HepG2 (cell line): ENCODE measurements at regions not wholly inside any gene's neighbourhood (a gene's known extent, or its start where the extent isn't known, plus 50 kb on each side); places are given as distances from the start of the nearest gene placed in this dataset.

Experiments used
- ATAC-seq: fragments of 200-7000 bp; cut with Tn5 transposase; 3 replicates; pipeline ENCODE4 v1.9.1; 2020; ENCODE audit warnings: mild to moderate bottlenecking, moderate library complexity
- BruUV-seq: library from RNA; stranded (reverse); fragments of 400-500 nt; replicated peaks from 2 replicates; lab custom pipeline; 2021; lab: Mats Ljungman, UMichigan
- CTCF ChIA-PET: fragments of 300-600 bp; formaldehyde crosslinking; extraction: SDS; loops from one replicate; lab custom pipeline; 2021; ENCODE audit warnings: low total read pairs, inconsistent platforms, low intra/inter-chr PET ratio; lab: Yijun Ruan, JAX
- POLR2A ChIA-PET: fragments of 350-600 bp; sonication (Branson Sonifier 250); formaldehyde crosslinking; loops from one replicate; lab custom pipeline; 2020; ENCODE audit warnings: antibody characterized with exemption, inconsistent platforms; lab: Yijun Ruan, JAX
- DNase-seq: peaks from one replicate; pipeline ENCODE4 v3.0.0-alpha.2; 2015; ENCODE audit warnings: low spot score
- FAIRE-seq: peaks from 3 replicates; lab custom pipeline; 2011; peaks lifted over from hg19 to GRCh38; lab: Jason Lieb, UNC
- H2AFZ ChIP-seq: one replicate; pipeline ENCODE4 v1.6.1; 2011; ENCODE audit warnings: low read length, inconsistent platforms
- H3K27ac ChIP-seq: fragments of 300-600 bp; 3 replicates; pipeline ENCODE4 v1.8.0; 2011; ENCODE audit warnings: mixed run types, mild to moderate bottlenecking, mixed read lengths, low read length, inconsistent platforms; ENCODE audit not compliant: insufficient read depth; ENCODE audit errors: extremely low read length
- H3K27me3 ChIP-seq, 2 experiments: fragments of 200-600 bp in 1 of 2; 2 replicates in 1 of 2; 3 replicates in 1 of 2; pipeline versions ENCODE4 v1.6.0 to v1.8.0; 2011; ENCODE audit warnings: low read length in 2 of 2, mild to moderate bottlenecking in 2 of 2, moderate library complexity in 2 of 2, inconsistent platforms in 1 of 2; ENCODE audit not compliant: insufficient read depth in 2 of 2, control insufficient read depth in 1 of 2
- H3K36me3 ChIP-seq, 2 experiments: fragments of 200-600 bp in 1 of 2; replicated peaks in 1 of 2; 2 replicates in 1 of 2; 3 replicates in 1 of 2; pipeline versions ENCODE4 v1.5.1 to v1.8.0; 2011; ENCODE audit warnings: low read length in 2 of 2, inconsistent platforms in 1 of 2; ENCODE audit not compliant: insufficient read depth in 2 of 2, control insufficient read depth in 1 of 2
- H3K4me1 ChIP-seq: 2 replicates; pipeline ENCODE4 v1.5.1; 2012; ENCODE audit warnings: low read length, inconsistent platforms; ENCODE audit not compliant: insufficient read depth
- H3K4me2 ChIP-seq: 2 replicates; pipeline ENCODE4 v1.6.0; 2011; ENCODE audit warnings: low read depth, low read length, inconsistent platforms
- H3K4me3 ChIP-seq, 3 experiments: fragments of 200-600 bp in 1 of 3; sonication (generic), shearing (Covaris generic) in 1 of 3; replicated peaks in 1 of 3; 2 replicates each; pipeline ENCODE4 v1.5.1; 2011 to 2016; ENCODE audit warnings: low read length in 3 of 3, inconsistent platforms in 2 of 3, low read depth in 2 of 3, mild to moderate bottlenecking in 2 of 3, control low read depth in 1 of 3, mixed read lengths in 1 of 3; ENCODE audit not compliant: insufficient read depth in 1 of 3
- H3K79me2 ChIP-seq: one replicate; pipeline ENCODE4 v1.6.1; 2011; ENCODE audit warnings: low read length, inconsistent platforms; ENCODE audit not compliant: insufficient read depth
- H3K9ac ChIP-seq: 2 replicates; pipeline ENCODE4 v1.6.0; 2011; ENCODE audit warnings: mild to moderate bottlenecking, low read depth, low read length, inconsistent platforms; ENCODE audit not compliant: insufficient read depth
- H3K9me3 ChIP-seq: 2 replicates; pipeline ENCODE4 v1.5.1; 2012; ENCODE audit warnings: mild to moderate bottlenecking, low read length
- H4K20me1 ChIP-seq: 2 replicates; pipeline ENCODE4 v1.6.0; 2011; ENCODE audit warnings: inconsistent platforms, mild to moderate bottlenecking, low read length, moderate library complexity; ENCODE audit not compliant: insufficient read depth
- ATM ChIP-seq: fragments of 450-650 bp; IDR thresholded peaks from 2 replicates; pipeline ENCODE4 v1.7.1; 2017; ENCODE audit warnings: mild to moderate bottlenecking, borderline replicate concordance
- ISL2 ChIP-seq: sonication (generic); formaldehyde crosslinking; IDR thresholded peaks from 2 replicates; pipeline ENCODE4 v1.5.0; 2020; ENCODE audit warnings: missing genetic modification reagents
- JUND ChIP-seq: sonication (generic); formaldehyde crosslinking; IDR thresholded peaks from 2 replicates; pipeline ENCODE4 v1.8.0; 2022; ENCODE audit warnings: mild to moderate bottlenecking, missing genetic modification reagents
- KDM2A ChIP-seq: sonication (generic); formaldehyde crosslinking; IDR thresholded peaks from 2 replicates; pipeline ENCODE4 v1.4.0; 2020; ENCODE audit warnings: low read depth, missing genetic modification reagents, borderline replicate concordance
- KLF9 ChIP-seq: IDR thresholded peaks from 2 replicates; pipeline ENCODE4 v1.6.1; 2016; ENCODE audit warnings: low read depth
- NCOA2 ChIP-seq: sonication (generic); formaldehyde crosslinking; IDR thresholded peaks from 2 replicates; pipeline ENCODE4 v1.8.0; 2022; ENCODE audit warnings: inconsistent platforms
- SRSF1 ChIP-seq: fragments of 200-400 bp; formaldehyde crosslinking; optimal IDR thresholded peaks from 2 replicates; pipeline ENCODE3; 2017; ENCODE audit warnings: mild to moderate bottlenecking, low read depth, low read length, moderate library complexity
- ZBTB38 ChIP-seq: sonication (generic); formaldehyde crosslinking; IDR thresholded peaks from 2 replicates; pipeline ENCODE4 v1.5.1; 2020; ENCODE audit warnings: mild to moderate bottlenecking, missing genetic modification reagents
- ZFP36 ChIP-seq: fragments of 150-350 bp; IDR thresholded peaks from 2 replicates; pipeline ENCODE4 v1.6.1; 2018; ENCODE audit warnings: borderline replicate concordance, low read length, low read depth; ENCODE audit not compliant: partially characterized antibody
- ZFY ChIP-seq: sonication (generic); formaldehyde crosslinking; IDR thresholded peaks from 2 replicates; pipeline ENCODE4 v1.4.0; 2020; ENCODE audit warnings: missing genetic modification reagents
- ZNF260 ChIP-seq: sonication (generic); formaldehyde crosslinking; IDR thresholded peaks from 2 replicates; pipeline ENCODE4 v1.4.0; 2020; ENCODE audit warnings: missing genetic modification reagents, low read depth, mild to moderate bottlenecking, borderline replicate concordance
- ZSCAN30 ChIP-seq: sonication (generic); formaldehyde crosslinking; IDR thresholded peaks from 2 replicates; pipeline ENCODE4 v1.5.0; 2020; ENCODE audit warnings: mild to moderate bottlenecking, missing genetic modification reagents
- WGBS: methylation state at CpG from one replicate; pipeline ENCODE4 v1.1.6; 2017; ENCODE audit warnings: low lambda C conversion rate; 5-methylcytosine and 5-hydroxymethylcytosine counted together
- in situ Hi-C: cut with HindIII; loops from 2 replicates; pipeline ENCODE4 v1.10.0; 2017; ENCODE audit warnings: low pct_unique_long_range_greater_than_20kb; ENCODE audit not compliant: extremely low pct_ligation_motif_present
- intact Hi-C: fragments of 100-400 bp; cut with micrococcal nuclease; formaldehyde crosslinking; loops from one replicate; pipeline ENCODE4 v1.10.0; 2022; ENCODE audit not compliant: unreplicated experiment
- TF ChIP-seq, protein P1 (sequence below): sonication (generic); formaldehyde crosslinking; IDR thresholded peaks from 2 replicates; pipeline ENCODE4 v1.4.0; 2020; ENCODE audit warnings: mild to moderate bottlenecking, missing genetic modification reagents
- TF ChIP-seq, protein P2 (sequence below), 2 experiments: fragments of 450-650 bp in 1 of 2; sonication (generic) in 1 of 2; formaldehyde crosslinking; IDR thresholded peaks; 2 replicates each; pipeline versions ENCODE4 v1.5.0 to v1.8.0; 2020 to 2022; ENCODE audit warnings: mild to moderate bottlenecking in 1 of 2, missing genetic modification reagents in 1 of 2
- TF ChIP-seq, protein P3 (sequence below): sonication (generic); formaldehyde crosslinking; IDR thresholded peaks from 2 replicates; pipeline ENCODE4 v1.8.0; 2022; ENCODE audit warnings: mild to moderate bottlenecking, missing genetic modification reagents, moderate library complexity
- TF ChIP-seq, protein P4 (sequence below): sonication (generic); formaldehyde crosslinking; IDR thresholded peaks from 2 replicates; pipeline ENCODE4 v1.4.0; 2020; ENCODE audit warnings: missing genetic modification reagents
- TF ChIP-seq, protein P5 (sequence below): IDR thresholded peaks from 2 replicates; pipeline ENCODE4 v1.6.1; 2018; ENCODE audit warnings: missing genetic modification reagents
- TF ChIP-seq, protein P6 (sequence below): sonication (generic); formaldehyde crosslinking; IDR thresholded peaks from 2 replicates; pipeline ENCODE4 v1.5.0; 2020; ENCODE audit warnings: missing genetic modification reagents

DNA sequence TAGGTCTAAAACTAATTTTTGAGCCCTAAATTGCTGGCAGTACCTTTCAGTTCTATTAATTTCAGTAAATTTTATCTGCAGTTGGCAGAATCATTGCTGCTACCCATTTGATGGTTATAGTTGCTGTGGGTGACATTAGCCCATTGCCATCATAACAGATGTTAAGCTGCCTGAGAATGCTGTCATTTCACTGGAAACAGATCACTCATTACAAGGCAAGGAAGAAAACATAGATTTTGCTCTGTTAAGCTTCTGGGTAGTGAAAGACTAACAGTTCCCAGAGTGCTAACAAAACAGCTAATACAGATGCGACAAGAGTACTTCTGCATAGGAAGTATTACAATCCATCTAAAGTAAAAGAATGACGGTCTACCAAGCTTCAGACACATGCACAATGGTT, 213.2 kb downstream of the SPANXN3 start (continued):
- no peak for TF ChIP-seq JUND (CRISPR knock-in tag)
- TF ChIP-seq ZNF260 (CRISPR knock-in tag): no peak
- TF ChIP-seq, protein P1, sequence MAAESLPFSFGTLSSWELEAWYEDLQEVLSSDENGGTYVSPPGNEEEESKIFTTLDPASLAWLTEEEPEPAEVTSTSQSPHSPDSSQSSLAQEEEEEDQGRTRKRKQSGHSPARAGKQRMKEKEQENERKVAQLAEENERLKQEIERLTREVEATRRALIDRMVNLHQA: no peak
- TF ChIP-seq ISL2: no peak
- no peak for TF ChIP-seq ATM
- no peak for TF ChIP-seq ZFY (CRISPR knock-in tag)
- TF ChIP-seq, protein P2, sequence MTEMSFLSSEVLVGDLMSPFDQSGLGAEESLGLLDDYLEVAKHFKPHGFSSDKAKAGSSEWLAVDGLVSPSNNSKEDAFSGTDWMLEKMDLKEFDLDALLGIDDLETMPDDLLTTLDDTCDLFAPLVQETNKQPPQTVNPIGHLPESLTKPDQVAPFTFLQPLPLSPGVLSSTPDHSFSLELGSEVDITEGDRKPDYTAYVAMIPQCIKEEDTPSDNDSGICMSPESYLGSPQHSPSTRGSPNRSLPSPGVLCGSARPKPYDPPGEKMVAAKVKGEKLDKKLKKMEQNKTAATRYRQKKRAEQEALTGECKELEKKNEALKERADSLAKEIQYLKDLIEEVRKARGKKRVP (CRISPR knock-in tag; IDR thresholded peaks at IDR 0.05): no peak
- no peak for TF ChIP-seq KDM2A (CRISPR knock-in tag)
- TF ChIP-seq SRSF1: no peak
- TF ChIP-seq, protein P3, sequence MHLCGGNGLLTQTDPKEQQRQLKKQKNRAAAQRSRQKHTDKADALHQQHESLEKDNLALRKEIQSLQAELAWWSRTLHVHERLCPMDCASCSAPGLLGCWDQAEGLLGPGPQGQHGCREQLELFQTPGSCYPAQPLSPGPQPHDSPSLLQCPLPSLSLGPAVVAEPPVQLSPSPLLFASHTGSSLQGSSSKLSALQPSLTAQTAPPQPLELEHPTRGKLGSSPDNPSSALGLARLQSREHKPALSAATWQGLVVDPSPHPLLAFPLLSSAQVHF (CRISPR knock-in tag): no peak
- no peak for TF ChIP-seq ZSCAN30 (CRISPR knock-in tag)

DNA sequence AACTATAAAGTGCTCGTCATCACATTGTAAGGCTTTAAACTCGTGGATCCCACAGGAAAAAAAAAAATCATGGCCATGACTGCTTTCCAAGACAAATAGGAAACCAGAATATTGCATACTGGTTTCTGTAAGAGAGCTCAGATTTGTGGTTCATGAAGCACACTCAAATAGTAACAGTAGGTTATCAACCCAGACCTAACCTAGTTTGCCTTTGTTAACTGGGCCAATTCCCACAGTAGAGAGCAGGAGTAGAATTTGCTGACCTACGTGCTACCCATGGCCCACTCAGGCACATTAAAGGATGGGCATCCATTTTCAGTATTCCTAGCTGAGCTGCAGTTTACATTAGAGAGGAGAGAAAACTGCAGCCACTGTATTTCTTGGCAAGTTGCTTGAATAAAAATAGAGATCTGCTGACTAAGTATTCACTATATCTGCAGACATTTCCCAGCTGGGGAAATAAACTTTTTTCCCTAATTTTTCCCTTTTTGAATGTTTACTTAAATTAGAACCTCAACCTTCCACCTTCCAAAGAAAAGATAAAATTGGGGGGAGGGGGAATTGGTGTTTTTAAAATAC, 218.5 kb downstream of the SPANXN3 start:
- peaks cover 66% of the 10 kb centered on the region for H3K9me3 ChIP-seq
- 0% methylated on average over 2 of the region's 3 CpGs for WGBS
- ATAC-seq (no peak), FAIRE-seq (no peak), DNase-seq (no peak)
- no TSS peak for BruUV-seq
- H3K4me2 ChIP-seq: no peak overlapping the region
- no peaks in the 10 kb centered on the region for H4K20me1 ChIP-seq
- no peaks in the 10 kb centered on the region for H3K79me2 ChIP-seq
- no peak for TF ChIP-seq KLF9
- TF ChIP-seq NCOA2: no peak
- TF ChIP-seq, protein P4, sequence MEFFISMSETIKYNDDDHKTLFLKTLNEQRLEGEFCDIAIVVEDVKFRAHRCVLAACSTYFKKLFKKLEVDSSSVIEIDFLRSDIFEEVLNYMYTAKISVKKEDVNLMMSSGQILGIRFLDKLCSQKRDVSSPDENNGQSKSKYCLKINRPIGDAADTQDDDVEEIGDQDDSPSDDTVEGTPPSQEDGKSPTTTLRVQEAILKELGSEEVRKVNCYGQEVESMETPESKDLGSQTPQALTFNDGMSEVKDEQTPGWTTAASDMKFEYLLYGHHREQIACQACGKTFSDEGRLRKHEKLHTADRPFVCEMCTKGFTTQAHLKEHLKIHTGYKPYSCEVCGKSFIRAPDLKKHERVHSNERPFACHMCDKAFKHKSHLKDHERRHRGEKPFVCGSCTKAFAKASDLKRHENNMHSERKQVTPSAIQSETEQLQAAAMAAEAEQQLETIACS (CRISPR knock-in tag): no peak
- no peak for TF ChIP-seq ZBTB38 (CRISPR knock-in tag)
- TF ChIP-seq, protein P5, sequence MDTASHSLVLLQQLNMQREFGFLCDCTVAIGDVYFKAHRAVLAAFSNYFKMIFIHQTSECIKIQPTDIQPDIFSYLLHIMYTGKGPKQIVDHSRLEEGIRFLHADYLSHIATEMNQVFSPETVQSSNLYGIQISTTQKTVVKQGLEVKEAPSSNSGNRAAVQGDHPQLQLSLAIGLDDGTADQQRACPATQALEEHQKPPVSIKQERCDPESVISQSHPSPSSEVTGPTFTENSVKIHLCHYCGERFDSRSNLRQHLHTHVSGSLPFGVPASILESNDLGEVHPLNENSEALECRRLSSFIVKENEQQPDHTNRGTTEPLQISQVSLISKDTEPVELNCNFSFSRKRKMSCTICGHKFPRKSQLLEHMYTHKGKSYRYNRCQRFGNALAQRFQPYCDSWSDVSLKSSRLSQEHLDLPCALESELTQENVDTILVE: no peak
- TF ChIP-seq ZFP36: no peak
- TF ChIP-seq, protein P6, sequence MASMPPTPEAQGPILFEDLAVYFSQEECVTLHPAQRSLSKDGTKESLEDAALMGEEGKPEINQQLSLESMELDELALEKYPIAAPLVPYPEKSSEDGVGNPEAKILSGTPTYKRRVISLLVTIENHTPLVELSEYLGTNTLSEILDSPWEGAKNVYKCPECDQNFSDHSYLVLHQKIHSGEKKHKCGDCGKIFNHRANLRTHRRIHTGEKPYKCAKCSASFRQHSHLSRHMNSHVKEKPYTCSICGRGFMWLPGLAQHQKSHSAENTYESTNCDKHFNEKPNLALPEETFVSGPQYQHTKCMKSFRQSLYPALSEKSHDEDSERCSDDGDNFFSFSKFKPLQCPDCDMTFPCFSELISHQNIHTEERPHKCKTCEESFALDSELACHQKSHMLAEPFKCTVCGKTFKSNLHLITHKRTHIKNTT (CRISPR knock-in tag): no peak
- POLR2A ChIA-PET: no interaction called here
- H3K36me3 ChIP-seq: no peaks in the 10 kb centered on the region
- H2AFZ ChIP-seq: no peak overlapping the region
- CTCF ChIA-PET: no interaction called here
- in situ Hi-C loops (no loop called here), intact Hi-C loops (no loop called here)
- no peaks in the 10 kb centered on the region for H3K27me3 ChIP-seq
- no peak overlapping the region for H3K27ac ChIP-seq
- H3K4me3 ChIP-seq: no peak overlapping the region
- H3K9ac ChIP-seq: no peak overlapping the region
- no peaks in the 10 kb centered on the region for H3K4me1 ChIP-seq
